ENCODE measurements at regions not wholly inside any gene's neighbourhood (a gene's known extent, or its start where the extent isn't known, plus 50 kb on each side); places are given as distances from the start of the nearest gene placed in this dataset.

DNA sequence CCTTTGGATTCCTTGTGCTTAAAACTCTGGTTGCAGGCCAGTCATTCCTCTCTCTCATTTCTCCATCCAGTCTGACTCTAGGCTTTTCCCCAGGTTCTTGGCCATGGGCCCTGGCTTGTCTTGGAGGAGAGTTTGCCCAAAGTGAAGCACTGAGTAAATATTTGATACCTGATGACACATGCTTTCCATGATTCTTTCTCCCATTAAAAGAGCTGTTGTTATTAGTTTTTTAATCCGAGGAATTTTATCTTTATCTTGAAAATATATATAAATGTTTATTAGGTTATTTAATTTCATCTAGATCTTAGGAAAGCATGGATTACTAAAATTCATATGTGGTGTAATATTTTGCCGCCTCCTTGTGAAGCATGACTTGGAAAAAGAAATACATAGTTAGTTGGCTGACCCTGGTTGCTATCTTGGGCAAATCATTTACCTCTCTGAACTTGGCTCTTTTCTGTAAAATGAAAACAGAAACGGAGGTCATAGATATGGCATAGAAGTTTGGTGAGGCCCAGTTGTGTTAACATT, 650.1 kb downstream of the SLC4A3 start:
- DNase-seq (ENCODE audit: low spot score in 2 of 2), result peak; percentile 24 to 64
- Histone ChIP-seq H3K9me3 (no peaks in the 10 kb centered on the region), H3K4me1 (no peaks in the 10 kb centered on the region), H3K27ac (no peak overlapping the region), H3K27me3 (no peaks in the 10 kb centered on the region), H3K36me3 (no peaks in the 10 kb centered on the region), H3K4me3 (no peak overlapping the region)
- intact Hi-C loops (cut with DNase I; ENCODE audit: low total_unique reads), result no loop called here
- TF ChIP-seq POLR2AphosphoS5 (IDR thresholded peaks at IDR 0.05) (no peak), POLR2A (IDR thresholded peaks at IDR 0.05) (no peak), CTCF (IDR thresholded peaks at IDR 0.05) (no peak)

GRCh38 chr2:220278022-220278421, 650.6 kb downstream of the SLC4A3 start:
- H3K27ac ChIP-seq, result no peak overlapping the region
- DNase-seq (ENCODE audit: low spot score in 2 of 2), result no peak
- no peaks in the 10 kb centered on the region for H3K27me3 ChIP-seq
- no peaks in the 10 kb centered on the region for H3K36me3 ChIP-seq
- no peak overlapping the region for H3K4me3 ChIP-seq
- TF ChIP-seq CTCF (IDR thresholded peaks at IDR 0.05), result no peak
- no peak for TF ChIP-seq POLR2A (IDR thresholded peaks at IDR 0.05)
- no peak for TF ChIP-seq POLR2AphosphoS5 (IDR thresholded peaks at IDR 0.05)
- intact Hi-C loops (cut with DNase I; ENCODE audit: low total_unique reads), result no loop called here
- H3K4me1 ChIP-seq, result no peaks in the 10 kb centered on the region
- no peaks in the 10 kb centered on the region for H3K9me3 ChIP-seq

- intact Hi-C loops (cut with DNase I; ENCODE audit: low total_unique reads), result no loop called here
- no peaks in the 10 kb centered on the region for H3K9me3 ChIP-seq
- TF ChIP-seq CTCF (IDR thresholded peaks at IDR 0.05) (no peak), POLR2A (IDR thresholded peaks at IDR 0.05) (no peak), POLR2AphosphoS5 (IDR thresholded peaks at IDR 0.05) (no peak)
- no peaks in the 10 kb centered on the region for H3K27me3 ChIP-seq
- no peaks in the 10 kb centered on the region for H3K36me3 ChIP-seq
- no peak overlapping the region for H3K27ac ChIP-seq
- H3K4me3 ChIP-seq, result no peak overlapping the region
- no peak for DNase-seq (ENCODE audit: low spot score in 2 of 2)
- H3K4me1 ChIP-seq, result no peaks in the 10 kb centered on the region
These were observed 651.9 kb downstream of the SLC4A3 start for GRCh38 chr2:220279372-220279771.

GRCh38 chr2:220279840-220280239, 652.4 kb downstream of the SLC4A3 start:
- intact Hi-C loops (cut with DNase I; ENCODE audit: low total_unique reads), result loop anchor here (5.0 kb wide), 1 partner anchor 722 kb away; no protein-coding TSS in a partner anchor
- H3K9me3 ChIP-seq, result no peaks in the 10 kb centered on the region
- H3K27ac ChIP-seq, result no peak overlapping the region
- TF ChIP-seq POLR2A (IDR thresholded peaks at IDR 0.05) (no peak), CTCF (IDR thresholded peaks at IDR 0.05) (no peak), POLR2AphosphoS5 (IDR thresholded peaks at IDR 0.05) (no peak)
- no peak overlapping the region for H3K4me3 ChIP-seq
- H3K36me3 ChIP-seq, result no peaks in the 10 kb centered on the region
- H3K27me3 ChIP-seq, result no peaks in the 10 kb centered on the region
- no peaks in the 10 kb centered on the region for H3K4me1 ChIP-seq
- no peak for DNase-seq (ENCODE audit: low spot score in 2 of 2)

DNA sequence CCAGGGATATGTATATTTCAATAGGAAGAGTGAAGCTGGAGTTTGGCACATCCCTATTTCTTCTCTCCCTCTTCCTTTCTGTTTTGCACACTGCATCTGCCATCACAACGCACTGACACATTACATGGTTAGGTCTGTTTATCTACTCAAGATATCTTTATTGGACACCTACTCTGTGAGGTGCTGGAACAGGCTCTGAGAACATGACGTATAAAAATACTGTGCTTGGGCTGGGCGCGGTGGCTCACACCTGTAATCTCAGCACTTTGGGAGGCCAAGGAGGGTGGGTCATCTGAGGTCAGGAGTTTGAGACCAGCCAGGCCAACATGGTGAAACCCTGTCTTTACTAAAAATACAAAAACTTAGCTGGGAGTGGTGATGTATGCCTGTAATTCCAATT, 653.3 kb downstream of the SLC4A3 start:
- Histone ChIP-seq H3K27ac (no peak overlapping the region), H3K4me1 (no peaks in the 10 kb centered on the region), H3K27me3 (no peaks in the 10 kb centered on the region), H3K36me3 (no peaks in the 10 kb centered on the region), H3K9me3 (no peaks in the 10 kb centered on the region), H3K4me3 (no peak overlapping the region)
- TF ChIP-seq CTCF (IDR thresholded peaks at IDR 0.05) (no peak), POLR2AphosphoS5 (IDR thresholded peaks at IDR 0.05) (no peak)
- DNase-seq (ENCODE audit: low spot score in 2 of 2), result no peak
- intact Hi-C loops (cut with DNase I; ENCODE audit: low total_unique reads), result loop anchor here (5.0 kb wide), 1 partner anchor 722 kb away; no protein-coding TSS in a partner anchor

Measured in breast epithelium (tissue), 4 donors.